ENCODE measurements at regions not wholly inside any gene's neighbourhood (a gene's known extent, or its start where the extent isn't known, plus 50 kb on each side); places are given as distances from the start of the nearest gene placed in this dataset.

GRCh38 chr9:7859701-7860334, 60.2 kb upstream of the DMAC1 start:
- DNase-seq, result no peak

GRCh38 chr9:7858166-7858565, 58.6 kb upstream of the DMAC1 start:
- no peak for DNase-seq

- no peak for DNase-seq
These were observed 55.2 kb upstream of the DMAC1 start for GRCh38 chr9:7854763-7855162.
